Esophagus muscularis mucosa (tissue), 4 donors: ENCODE measurements at regions not wholly inside any gene's neighbourhood (a gene's known extent, or its start where the extent isn't known, plus 50 kb on each side); places are given as distances from the start of the nearest gene placed in this dataset.

Experiments
- DNase-seq: peaks from one replicate; pipeline ENCODE4 v3.0.0-alpha.2; 2017; ENCODE audit errors: extremely low spot score
- H3K27ac ChIP-seq, 4 donors: fragments of 200-600 bp; sonication (generic); replicated peaks in 1 of 4; 1 replicate in 3 of 4; 2 replicates in 1 of 4; pipeline ENCODE4 v1.5.1; 2016 to 2019; ENCODE audit warnings: mild to moderate bottlenecking in 1 of 4
- H3K27me3 ChIP-seq, 4 donors: fragments of 200-600 bp; sonication (generic); one replicate each; pipeline versions ENCODE4 v1.5.1 to v1.6.0; 2016 to 2019
- H3K36me3 ChIP-seq, 4 donors: fragments of 200-600 bp; sonication (generic); one replicate each; pipeline ENCODE4 v1.5.1; 2016 to 2019
- H3K4me1 ChIP-seq, 4 donors: fragments of 200-600 bp; sonication (generic); one replicate each; pipeline ENCODE4 v1.5.1; 2016 to 2019
- H3K4me3 ChIP-seq, 4 donors: fragments of 200-600 bp; sonication (generic); 1 replicate in 2 of 4; 2 replicates in 2 of 4; pipeline ENCODE4 v1.5.1; 2016 to 2019; ENCODE audit warnings: mild to moderate bottlenecking in 4 of 4, moderate library complexity in 1 of 4
- H3K9me3 ChIP-seq, 4 donors: fragments of 200-600 bp; sonication (generic); 1 replicate in 3 of 4; 2 replicates in 1 of 4; pipeline ENCODE4 v1.5.1; 2016 to 2019
- EP300 ChIP-seq: sonication (generic); formaldehyde crosslinking; IDR thresholded peaks from one replicate; pipeline ENCODE4 v1.6.1; 2017; ENCODE audit warnings: antibody characterized with exemption
- POLR2A ChIP-seq: fragments of 450-650 bp; IDR thresholded peaks from one replicate; pipeline ENCODE4 v1.6.1; 2017; ENCODE audit warnings: antibody characterized with exemption, moderate library complexity, mild to moderate bottlenecking, low read depth
- POLR2AphosphoS5 ChIP-seq, 2 donors: sonication (generic); formaldehyde crosslinking; IDR thresholded peaks; one replicate each; pipeline ENCODE4 v1.6.1; 2017; ENCODE audit warnings: antibody characterized with exemption in 2 of 2
- WGBS: methylation state at CpG from one replicate; pipeline ENCODE4 v1.1.5; 2018; 5-methylcytosine and 5-hydroxymethylcytosine counted together
- intact Hi-C: fragments of 100-400 bp; cut with DNase I; formaldehyde crosslinking; loops from one replicate; pipeline ENCODE4 v1.15.1; 2023
- TF ChIP-seq, protein P1 (sequence below), 3 experiments: fragments of 200-600 bp in 2 of 3; fragments of 450-650 bp in 1 of 3; sonication (generic) in 2 of 3; IDR thresholded peaks; one replicate each; pipeline ENCODE4 v1.5.1; 2017 to 2019; ENCODE audit warnings: antibody characterized with exemption in 3 of 3, mild to moderate bottlenecking in 2 of 3, moderate library complexity in 1 of 3

DNA sequence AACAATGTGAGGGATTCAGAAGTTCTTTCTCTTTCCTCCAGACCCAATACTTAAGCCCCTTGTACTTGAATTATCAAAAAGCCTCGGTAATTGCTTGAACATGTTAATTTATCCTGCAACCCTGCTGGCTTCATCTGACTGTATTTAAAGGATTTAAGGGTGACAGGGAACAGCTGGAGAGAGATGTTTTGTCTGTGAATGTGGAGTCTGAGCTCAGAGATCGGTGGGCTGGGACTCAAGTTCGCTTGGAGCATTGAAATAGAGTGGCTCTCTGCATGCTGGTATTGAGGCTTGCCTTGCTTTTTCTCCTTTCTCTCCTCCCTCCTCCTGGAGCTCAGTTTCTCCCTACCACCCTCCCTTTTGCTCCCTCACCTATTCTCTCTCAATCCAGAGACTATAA lies 73.6 kb downstream of the BOD1L2 start:
- TF ChIP-seq POLR2A (no peak), POLR2AphosphoS5 (IDR thresholded peaks at IDR 0.05) (no peak), EP300 (no peak)
- TF ChIP-seq, protein P1, sequence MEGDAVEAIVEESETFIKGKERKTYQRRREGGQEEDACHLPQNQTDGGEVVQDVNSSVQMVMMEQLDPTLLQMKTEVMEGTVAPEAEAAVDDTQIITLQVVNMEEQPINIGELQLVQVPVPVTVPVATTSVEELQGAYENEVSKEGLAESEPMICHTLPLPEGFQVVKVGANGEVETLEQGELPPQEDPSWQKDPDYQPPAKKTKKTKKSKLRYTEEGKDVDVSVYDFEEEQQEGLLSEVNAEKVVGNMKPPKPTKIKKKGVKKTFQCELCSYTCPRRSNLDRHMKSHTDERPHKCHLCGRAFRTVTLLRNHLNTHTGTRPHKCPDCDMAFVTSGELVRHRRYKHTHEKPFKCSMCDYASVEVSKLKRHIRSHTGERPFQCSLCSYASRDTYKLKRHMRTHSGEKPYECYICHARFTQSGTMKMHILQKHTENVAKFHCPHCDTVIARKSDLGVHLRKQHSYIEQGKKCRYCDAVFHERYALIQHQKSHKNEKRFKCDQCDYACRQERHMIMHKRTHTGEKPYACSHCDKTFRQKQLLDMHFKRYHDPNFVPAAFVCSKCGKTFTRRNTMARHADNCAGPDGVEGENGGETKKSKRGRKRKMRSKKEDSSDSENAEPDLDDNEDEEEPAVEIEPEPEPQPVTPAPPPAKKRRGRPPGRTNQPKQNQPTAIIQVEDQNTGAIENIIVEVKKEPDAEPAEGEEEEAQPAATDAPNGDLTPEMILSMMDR (IDR thresholded peaks at IDR 0.05), result no peak
- Histone ChIP-seq H3K4me3 (no peak overlapping the region), H3K27me3 (peaks cover 0 to 29% (median 0%) of the 10 kb centered on the region in 4 donors), H3K36me3 (no peaks in the 10 kb centered on the region), H3K27ac (no peak overlapping the region), H3K4me1 (no peaks in the 10 kb centered on the region), H3K9me3 (no peaks in the 10 kb centered on the region)
- 22% methylated on average over 3 of the region's 3 CpGs for WGBS
- DNase-seq, result no peak
- intact Hi-C loops, result no loop called here

DNA sequence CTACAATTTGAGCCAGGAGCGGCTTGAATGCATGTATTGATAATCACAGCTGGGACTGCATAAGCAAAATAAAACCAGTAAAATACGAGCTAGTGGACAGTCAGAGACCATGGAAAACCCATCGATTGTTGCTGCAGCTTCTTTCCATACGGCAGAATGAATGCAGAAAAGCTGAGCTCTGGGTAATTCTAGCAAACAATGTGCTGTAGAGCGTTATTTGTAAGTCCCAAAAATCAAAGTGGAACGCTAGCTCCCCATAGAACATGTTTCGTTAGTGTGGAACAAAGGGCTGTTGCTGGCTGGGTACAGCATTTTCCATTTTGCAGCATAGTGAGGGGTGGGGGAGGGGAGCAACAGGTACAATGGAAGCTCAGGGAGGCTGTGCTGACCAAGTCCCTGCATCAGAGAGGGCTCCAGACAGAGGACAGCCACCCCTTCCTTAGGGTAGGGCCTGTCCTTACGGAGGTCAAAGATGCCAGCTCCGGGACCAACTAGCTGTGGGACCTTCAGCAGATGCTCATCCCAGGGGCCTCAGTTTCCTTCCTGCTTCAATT lies 74.1 kb downstream of the BOD1L2 start:
- no peak overlapping the region for H3K4me3 ChIP-seq
- H3K27ac ChIP-seq, result no peak overlapping the region
- H3K36me3 ChIP-seq, result no peaks in the 10 kb centered on the region
- 66% methylated on average over 9 of the region's 9 CpGs for WGBS
- TF ChIP-seq POLR2AphosphoS5 (IDR thresholded peaks at IDR 0.05) (no peak), EP300 (no peak), POLR2A (no peak)
- TF ChIP-seq, protein P1 (IDR thresholded peaks at IDR 0.05), result no peak
- no peaks in the 10 kb centered on the region for H3K4me1 ChIP-seq
- intact Hi-C loops, result no loop called here
- peaks cover 0 to 32% (median 0%) of the 10 kb centered on the region in 4 donors for H3K27me3 ChIP-seq
- no peaks in the 10 kb centered on the region for H3K9me3 ChIP-seq
- DNase-seq, result no peak

DNA sequence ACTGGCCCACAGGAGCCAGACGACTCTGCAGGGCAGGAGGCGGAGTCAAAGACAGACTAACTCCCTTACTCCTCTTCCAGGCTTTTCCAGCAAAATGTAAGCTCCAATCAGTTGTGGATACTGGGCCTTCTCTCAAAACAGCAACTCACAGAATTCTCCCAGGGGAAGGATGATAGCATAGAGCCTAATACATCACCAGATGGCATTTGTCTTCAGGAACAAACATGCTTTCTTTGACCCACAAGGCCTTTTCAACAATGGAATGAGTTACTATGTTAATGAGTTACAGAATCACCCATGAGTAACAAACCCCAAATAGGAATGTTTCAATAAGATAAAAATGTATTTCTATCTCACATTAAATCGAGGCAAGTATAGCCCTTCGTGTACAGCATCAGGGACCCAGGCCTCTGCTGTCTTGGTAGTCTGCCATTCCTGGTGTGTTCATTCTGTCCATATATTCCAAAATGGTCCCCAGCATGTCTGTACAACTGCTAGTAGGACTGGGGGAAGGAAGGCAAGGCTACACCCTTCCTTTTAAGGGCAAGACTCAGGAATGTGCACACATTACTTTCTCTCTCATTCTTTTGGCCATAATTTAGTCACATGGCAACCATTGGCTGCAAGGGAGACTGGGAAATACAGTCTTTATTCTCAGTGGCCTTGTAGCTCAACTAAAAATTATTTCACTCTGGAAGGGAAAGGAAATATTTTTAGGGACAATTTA lies 76.4 kb downstream of the BOD1L2 start:
- Histone ChIP-seq H3K27ac (no peak overlapping the region), H3K4me3 (no peak overlapping the region), H3K36me3 (no peaks in the 10 kb centered on the region), H3K27me3 (peaks cover 0 to 26% (median 0%) of the 10 kb centered on the region in 4 donors), H3K9me3 (no peaks in the 10 kb centered on the region), H3K4me1 (no peaks in the 10 kb centered on the region)
- DNase-seq, result no peak
- WGBS, result 55% methylated on average over 4 of the region's 4 CpGs
- no peak for TF ChIP-seq POLR2AphosphoS5 (IDR thresholded peaks at IDR 0.05)
- TF ChIP-seq, protein P1 (IDR thresholded peaks at IDR 0.05), result no peak
- no peak for TF ChIP-seq POLR2A
- TF ChIP-seq EP300, result no peak
- intact Hi-C loops, result no loop called here

DNA sequence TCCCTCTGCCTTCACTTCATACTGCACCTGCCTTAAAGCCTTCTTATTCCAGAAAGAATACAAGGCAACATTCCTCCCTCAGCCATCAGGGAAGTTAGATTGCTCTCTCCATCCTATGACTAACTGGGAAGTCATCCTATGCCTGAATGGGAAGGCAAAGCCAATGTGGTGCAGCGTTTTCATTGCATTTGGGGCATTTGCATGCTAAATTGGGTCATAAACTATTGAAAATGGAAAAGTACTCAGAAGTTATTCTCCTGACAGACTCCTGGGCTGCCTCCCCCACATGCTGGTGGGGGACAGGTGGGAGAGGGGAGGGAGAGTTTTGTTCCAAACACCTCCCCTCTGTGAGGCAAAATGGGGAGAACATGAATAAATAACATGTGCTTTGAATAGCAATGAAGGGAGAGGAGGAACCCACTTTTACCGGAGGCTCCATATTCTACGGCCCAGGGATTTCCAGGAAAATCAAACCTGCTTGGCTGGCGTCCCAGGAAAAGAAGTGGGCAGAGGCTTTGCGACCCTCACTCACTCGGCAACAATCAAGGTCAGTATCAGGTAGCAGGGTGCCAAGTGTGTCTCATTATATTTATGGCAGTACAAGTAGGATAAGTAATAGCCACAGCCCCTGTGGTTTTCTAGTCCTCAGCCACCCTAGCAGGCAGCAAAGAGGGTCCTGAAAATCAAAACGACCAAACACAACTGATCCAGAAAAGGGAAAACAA lies 84.1 kb downstream of the BOD1L2 start:
- no peaks in the 10 kb centered on the region for H3K9me3 ChIP-seq
- peaks cover 0 to 4% (median 0%) of the 10 kb centered on the region in 4 donors for H3K27me3 ChIP-seq
- no peaks in the 10 kb centered on the region for H3K36me3 ChIP-seq
- intact Hi-C loops, result no loop called here
- H3K4me1 ChIP-seq, result no peaks in the 10 kb centered on the region
- 60% methylated on average over 7 of the region's 7 CpGs for WGBS
- DNase-seq, result no peak
- TF ChIP-seq EP300 (no peak), POLR2AphosphoS5 (IDR thresholded peaks at IDR 0.05) (no peak), POLR2A (no peak)
- TF ChIP-seq, protein P1 (IDR thresholded peaks at IDR 0.05), result no peak
- no peak overlapping the region for H3K27ac ChIP-seq
- no peak overlapping the region for H3K4me3 ChIP-seq
